ENCODE measurements at regions not wholly inside any gene's neighbourhood (a gene's known extent, or its start where the extent isn't known, plus 50 kb on each side); places are given as distances from the start of the nearest gene placed in this dataset.
"Not testable (repeated sequence)": the region's sequence is repeated elsewhere in the genome, so short reads cannot be mapped to it uniquely, and the experiment has no call there.

GRCh38 chr1:116850436-116850835, 59.3 kb upstream of the PTGFRN start:
- in situ Hi-C loops (cut with MboI; ENCODE audit: low sequenced_read_pairs): no loop called here

GRCh38 chr1:116851189-116851588, 58.5 kb upstream of the PTGFRN start:
- in situ Hi-C loops (cut with MboI; ENCODE audit: low sequenced_read_pairs): not testable (repeated sequence)

- in situ Hi-C loops (cut with MboI; ENCODE audit: low sequenced_read_pairs): no loop called here
Measured at GRCh38 chr1:116851846-116852245, 57.9 kb upstream of the PTGFRN start.

- in situ Hi-C loops (cut with MboI; ENCODE audit: low sequenced_read_pairs): no loop called here
Measured at GRCh38 chr1:116852367-116852766, 57.3 kb upstream of the PTGFRN start.

GRCh38 chr1:116852910-116853309, 56.8 kb upstream of the PTGFRN start:
- in situ Hi-C loops (cut with MboI; ENCODE audit: low sequenced_read_pairs): no loop called here

GRCh38 chr1:116853680-116854402, 55.9 kb upstream of the PTGFRN start:
- in situ Hi-C loops (cut with MboI; ENCODE audit: low sequenced_read_pairs): no loop called here

GRCh38 chr1:116854403-116854690, 55.4 kb upstream of the PTGFRN start:
- in situ Hi-C loops (cut with MboI; ENCODE audit: low sequenced_read_pairs): no loop called here

GRCh38 chr1:116854716-116855115, 55.0 kb upstream of the PTGFRN start:
- in situ Hi-C loops (cut with MboI; ENCODE audit: low sequenced_read_pairs): no loop called here

- in situ Hi-C loops (cut with MboI; ENCODE audit: low sequenced_read_pairs): no loop called here
Measured at GRCh38 chr1:116855191-116855619, 54.5 kb upstream of the PTGFRN start.

- in situ Hi-C loops (cut with MboI; ENCODE audit: low sequenced_read_pairs): no loop called here
Measured at GRCh38 chr1:116855773-116856201, 53.9 kb upstream of the PTGFRN start.

GRCh38 chr1:116856312-116856711, 53.4 kb upstream of the PTGFRN start:
- in situ Hi-C loops (cut with MboI; ENCODE audit: low sequenced_read_pairs): no loop called here

GRCh38 chr1:116857092-116857491, 52.6 kb upstream of the PTGFRN start:
- in situ Hi-C loops (cut with MboI; ENCODE audit: low sequenced_read_pairs): no loop called here

Measured in HL-60/S4 treated with retinoic acid at 250 ng/mL for 4 days and 3 days (cell line).